GM19463 (cell line): ENCODE measurements at regions not wholly inside any gene's neighbourhood (a gene's known extent, or its start where the extent isn't known, plus 50 kb on each side); places are given as distances from the start of the nearest gene placed in this dataset.
"Not testable (repeated sequence)": the region's sequence is repeated elsewhere in the genome, so short reads cannot be mapped to it uniquely, and the experiment has no call there.

Source experiments
- ATAC-seq: cut with Tn5 transposase; IDR thresholded peaks from one replicate; pipeline ENCODE4 v1.9.1; 2021; ENCODE audit warnings: mild to moderate bottlenecking, moderate library complexity; ENCODE audit not compliant: unreplicated experiment

DNA sequence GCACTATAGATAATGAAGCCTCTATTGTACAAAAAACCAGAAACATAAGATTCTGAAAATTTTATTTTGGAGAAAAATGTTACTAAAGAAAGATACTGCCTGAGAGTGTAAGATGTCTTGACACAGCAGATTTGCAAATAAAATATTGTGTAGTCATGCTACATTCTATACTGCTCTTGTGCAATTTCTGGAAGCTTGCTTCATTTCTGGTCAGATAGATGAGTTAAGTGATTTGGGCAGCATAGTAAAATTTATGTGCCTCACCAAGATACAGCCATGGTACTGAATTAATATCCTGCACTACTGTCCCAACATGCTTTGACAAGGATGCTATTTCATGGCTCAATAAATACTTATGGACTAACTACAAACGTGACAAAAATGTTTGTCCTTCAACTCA, 55.1 kb upstream of the STARD13 start:
- no peak for ATAC-seq

DNA sequence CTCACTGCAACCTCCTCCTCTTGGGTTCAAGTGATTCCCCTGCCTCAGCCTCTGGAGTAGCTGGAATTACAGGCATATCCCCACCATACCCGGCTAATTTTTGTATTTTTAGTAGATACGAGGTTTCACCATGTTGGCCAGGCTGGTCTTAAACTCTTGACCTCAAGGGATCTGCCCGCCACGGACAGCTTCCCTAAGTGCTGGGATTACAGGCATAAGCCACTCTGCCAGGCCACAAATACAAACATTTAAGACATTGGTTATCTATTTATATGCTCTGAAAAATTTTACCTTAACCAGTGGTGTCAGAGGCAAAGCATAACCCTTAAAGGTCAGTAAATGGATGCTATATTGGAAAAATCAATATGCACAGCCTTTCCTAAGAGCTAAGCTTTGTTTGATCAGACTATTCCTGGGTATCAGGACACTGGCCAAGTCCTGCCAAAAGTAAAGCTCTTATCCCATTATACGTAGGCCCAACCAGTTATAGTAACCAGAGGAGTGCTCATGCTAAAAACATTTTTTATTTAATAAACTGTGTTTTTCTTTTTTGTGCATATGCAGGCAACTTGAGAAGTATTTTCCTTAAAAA, 56.4 kb upstream of the STARD13 start:
- ATAC-seq = no peak

DNA sequence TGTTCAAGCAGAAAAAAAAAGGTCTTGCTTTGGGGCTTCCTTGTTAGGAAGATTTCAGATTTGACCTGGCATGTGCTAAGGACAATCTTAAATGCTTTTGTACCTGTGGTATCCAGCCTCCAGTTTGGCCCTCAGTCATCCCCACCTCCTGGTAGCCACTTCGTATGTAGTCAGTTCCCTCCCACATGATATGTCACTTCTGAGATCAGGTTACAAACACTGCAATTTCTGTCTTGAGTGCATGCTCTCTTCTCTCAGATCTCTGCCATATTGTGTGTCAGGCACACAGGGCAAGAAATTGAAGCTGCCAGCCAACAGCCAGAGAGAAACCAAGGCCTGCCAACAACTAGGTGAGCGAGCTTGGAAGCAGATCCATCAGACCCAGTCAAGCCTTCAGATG, 60.3 kb upstream of the STARD13 start:
- ATAC-seq = no peak

DNA sequence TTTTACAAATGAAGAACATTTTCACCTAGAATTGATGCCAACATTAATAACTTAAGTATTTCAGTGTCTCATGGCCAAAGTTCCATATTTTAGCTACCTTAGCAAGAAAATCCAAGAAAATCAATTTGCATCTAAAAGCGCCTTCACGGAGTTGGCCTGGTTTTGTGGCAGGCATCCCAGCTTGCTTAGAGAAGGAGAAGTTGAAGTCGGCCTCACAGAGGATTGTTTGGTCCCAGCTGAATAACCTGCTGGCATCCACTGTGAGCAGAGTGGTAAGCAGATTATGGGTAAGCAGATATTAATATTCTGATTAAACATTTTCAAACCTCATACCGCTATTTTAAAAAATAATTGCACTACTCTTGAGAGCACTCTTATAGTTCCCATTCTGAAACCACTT, 62.3 kb upstream of the STARD13 start:
- ATAC-seq = no peak

DNA sequence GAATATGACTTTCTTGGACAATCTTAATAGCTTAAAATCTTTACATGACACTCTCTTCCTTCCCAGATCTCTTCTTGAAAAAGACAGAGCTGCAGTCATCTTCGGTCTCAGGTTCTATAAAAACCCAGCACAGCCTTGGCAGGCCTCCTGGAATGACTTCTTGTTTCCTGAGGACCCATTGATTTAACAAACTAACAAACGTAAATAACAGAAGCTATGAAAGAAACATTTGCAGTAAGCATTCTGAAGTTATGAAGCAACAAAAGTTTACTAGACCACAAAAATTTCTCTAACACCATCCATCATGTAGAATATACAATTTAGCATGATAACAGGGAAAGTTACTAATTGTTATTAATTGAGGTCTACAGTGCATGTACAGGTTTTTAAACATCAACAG, 62.8 kb upstream of the STARD13 start:
- no peak for ATAC-seq

DNA sequence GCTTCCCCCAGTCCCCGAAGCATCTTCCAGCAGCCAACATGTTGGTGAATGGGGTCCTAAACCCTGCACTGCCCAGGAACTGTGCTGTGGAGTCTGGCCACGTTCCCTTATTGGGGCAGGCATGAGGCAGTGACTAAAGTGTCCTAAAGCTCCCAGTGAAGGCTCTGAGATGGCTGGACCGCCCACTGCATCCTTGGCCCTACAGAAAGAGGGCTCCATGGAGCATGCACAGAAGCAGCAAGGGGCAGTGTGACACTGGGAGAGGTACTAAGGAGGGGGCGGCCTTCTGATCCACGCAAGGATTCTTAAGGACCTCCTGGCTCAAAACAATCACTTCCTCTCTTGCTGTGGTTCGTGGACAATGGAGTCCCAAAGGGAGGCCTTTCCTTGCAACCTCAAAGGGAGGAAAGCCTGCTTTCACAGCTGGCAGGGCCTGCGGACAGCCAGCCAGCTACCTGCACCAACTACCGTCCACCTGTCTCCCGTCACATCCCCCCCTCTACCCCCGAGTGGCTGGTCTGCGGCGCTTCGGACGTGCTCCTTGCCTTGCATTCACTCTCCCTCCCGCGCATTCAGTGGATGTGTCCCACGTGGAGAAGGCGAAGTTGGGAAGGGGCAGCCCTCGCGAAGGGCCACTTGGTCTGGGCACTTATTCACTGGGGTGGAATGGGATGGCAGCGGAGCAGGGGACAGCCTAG, 63.9 kb upstream of the STARD13 start:
- ATAC-seq = no peak

DNA sequence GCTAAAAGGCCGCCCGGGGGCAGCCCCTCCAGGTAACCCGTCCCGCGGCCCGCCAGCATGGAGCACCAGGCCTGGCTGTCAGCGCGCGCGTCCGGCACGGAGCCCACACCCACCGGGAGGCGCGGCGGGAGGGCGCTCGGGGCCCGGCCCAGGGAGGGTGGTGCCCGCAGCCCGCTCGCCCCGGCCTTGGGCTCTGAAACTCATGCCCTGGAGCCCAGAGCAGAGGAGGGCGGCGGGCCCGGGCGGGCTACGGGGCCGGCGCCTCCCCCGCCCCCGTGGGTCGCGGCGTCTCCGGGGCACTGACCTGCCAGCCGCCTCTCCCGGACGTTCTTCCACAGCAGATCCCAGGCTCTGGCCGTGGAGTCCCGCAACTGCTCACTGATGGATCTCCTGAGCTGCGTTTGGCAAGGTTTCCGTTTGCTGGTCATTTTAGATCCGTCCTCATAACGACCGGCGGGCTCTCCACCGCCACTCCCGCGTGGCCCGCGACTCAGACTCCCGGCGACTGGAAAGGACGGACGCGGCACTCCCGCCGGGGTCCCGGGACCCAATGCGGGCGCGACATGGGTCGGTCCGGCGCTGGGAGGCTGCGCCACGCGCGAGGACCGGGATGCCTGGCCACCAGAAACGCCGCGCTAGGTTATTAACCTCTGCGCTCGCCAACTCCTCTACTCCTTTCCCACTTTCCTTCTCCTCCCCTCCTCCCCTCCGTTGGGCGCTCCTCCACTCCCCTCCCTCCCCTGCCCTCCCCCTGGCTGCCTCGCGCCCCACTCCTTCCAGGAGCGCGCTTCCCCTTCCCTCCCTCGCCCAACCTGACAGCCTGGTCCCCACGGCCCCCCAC, 64.7 kb upstream of the STARD13 start:
- ATAC-seq = no peak

DNA sequence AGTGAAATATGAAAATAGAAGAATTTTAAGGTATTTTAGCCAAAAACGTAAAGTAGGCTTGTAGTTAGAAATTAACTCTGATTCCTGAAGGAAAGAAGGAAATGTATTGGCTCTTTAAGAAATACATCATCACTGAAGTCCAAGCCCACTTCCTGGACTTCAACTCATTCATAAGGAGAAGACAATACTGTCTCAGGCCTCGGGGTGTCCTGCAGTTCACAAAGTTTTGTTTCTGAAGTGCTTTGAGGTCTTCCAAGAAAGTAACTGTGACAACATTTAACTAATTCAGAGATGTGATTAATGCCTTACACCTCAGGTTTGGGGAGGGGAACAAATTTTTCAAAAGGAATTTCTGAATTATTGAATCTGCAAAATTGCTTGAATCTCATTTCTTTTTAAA, 65.8 kb upstream of the STARD13 start:
- ATAC-seq = peak; percentile 30

DNA sequence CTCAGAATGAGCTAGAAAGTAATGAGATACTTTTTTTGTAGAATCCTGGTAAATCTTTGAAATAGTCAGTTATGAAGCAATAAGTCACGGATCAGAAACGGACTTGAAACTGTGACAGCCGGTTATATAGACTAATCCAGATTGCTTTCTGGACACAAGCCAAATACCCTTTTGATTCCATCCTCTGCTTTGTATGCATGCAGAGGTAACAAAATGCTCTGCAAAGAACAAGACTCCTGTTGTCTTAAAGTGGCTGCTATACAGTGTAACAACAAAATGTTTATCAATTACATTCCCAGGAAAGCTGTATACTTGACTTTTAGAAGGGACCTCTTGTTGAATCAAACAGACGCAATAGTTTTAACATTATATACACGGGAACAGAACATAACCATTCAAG, 66.5 kb upstream of the STARD13 start:
- ATAC-seq = no peak

DNA sequence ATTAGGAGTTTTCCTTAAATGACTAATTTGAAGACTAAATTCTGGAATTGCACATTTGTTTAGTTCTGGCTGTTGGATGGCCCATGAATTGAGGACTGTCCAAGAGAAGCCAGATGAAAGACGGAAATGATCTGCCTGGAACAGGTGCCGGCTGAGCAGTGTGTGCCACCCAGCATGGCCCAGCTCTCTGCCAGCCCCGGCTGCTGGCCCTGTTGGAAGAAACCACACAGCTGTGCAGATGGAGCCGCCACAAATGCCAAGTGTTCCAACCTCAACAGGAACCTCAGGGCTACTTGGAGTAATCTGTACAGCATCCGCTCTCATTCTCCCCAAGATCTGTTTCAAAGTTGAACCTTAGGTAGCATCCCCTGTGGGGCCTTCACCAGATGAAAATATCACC, 67.0 kb upstream of the STARD13 start:
- no peak for ATAC-seq

DNA sequence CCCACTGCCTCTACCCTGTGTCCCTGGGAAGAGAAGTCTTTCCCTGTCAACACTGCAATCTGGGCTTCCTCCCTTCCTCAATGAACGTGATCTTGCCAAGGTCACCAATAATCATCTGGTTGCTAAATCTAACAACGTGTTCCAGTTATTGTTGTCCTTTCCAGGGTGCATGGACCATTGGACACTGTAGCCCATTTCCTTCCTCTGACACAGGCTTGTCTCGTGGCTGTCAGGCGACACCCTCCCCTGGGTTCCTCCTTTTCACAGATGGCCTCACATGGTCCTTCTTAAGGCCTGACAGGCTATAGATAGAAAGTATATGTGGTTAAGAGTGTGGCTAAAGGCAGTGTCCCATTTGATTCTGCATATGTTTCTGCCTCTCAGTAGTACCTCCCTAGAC, 67.7 kb upstream of the STARD13 start:
- ATAC-seq = peak; percentile 71

DNA sequence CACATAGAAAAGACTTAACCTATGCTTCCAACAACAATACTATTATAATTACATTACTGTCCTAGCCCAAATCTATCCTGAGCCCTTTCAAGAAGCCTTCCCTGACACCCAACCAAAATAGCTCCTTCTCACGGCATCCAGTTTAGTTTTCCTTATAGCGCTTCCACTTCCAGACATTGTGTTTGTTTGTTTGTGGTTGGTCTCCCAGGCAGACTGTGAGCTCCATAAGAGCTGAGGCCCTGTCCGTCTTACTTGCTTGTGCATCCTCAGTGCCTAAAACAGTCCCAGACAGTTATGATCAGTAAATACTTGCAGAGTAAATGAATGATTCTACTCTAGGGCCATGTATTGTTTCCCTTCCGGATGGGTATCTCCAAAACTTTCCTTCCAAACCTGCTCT, 68.1 kb upstream of the STARD13 start:
- ATAC-seq = no peak

DNA sequence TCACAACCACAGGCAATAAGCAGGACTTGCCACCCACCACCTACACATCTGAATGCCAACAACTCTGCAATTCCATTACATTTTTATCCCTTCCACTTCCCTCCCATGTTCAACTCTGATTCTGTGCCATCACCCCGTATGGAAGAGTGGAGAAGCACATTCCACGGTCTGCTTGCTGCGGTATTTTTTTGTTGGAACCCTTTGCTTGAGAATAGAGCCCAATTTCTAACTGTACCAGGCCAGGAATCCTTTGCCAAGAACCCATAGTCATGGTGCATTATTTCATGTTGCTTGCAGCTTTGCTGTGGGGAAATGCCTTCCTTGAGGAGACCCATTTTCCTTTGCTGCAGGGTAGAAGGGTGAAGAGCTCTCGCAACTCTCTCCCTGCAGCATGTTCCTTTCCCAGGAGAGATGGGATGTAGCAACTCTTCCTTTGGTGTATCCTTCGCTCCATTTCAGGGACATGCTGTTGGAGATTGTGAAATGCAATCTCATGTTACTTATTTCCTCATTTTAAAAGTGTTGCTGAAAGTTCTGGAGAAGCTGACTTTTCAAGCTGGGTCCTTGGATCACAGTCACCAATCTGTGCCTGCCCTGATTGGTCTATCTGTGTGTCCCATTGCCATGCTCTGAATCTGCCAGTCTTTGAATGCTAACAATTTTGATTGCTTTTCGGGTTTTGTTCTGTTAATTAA, 69.8 kb upstream of the STARD13 start:
- no peak for ATAC-seq

DNA sequence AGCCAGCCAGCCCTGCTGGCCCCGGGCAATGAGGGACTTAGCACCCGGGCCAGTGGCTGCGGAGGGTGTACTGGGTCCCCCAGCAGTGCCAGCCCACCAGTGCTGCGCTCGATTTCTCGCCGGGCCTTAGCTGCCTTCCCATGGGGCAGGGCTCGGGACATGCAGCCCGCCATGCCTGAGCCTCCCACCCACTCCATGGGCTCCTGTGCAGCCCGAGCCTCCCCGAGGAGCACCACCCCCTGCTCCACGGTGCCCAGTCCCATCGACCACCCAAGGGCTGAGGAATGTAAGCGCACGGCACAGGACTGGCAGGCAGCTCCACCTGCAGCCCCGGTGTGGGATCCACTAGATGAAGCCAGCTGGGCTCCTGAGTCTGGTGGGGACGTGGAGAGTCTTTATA, 72.5 kb upstream of the STARD13 start:
- not testable (repeated sequence) for ATAC-seq

DNA sequence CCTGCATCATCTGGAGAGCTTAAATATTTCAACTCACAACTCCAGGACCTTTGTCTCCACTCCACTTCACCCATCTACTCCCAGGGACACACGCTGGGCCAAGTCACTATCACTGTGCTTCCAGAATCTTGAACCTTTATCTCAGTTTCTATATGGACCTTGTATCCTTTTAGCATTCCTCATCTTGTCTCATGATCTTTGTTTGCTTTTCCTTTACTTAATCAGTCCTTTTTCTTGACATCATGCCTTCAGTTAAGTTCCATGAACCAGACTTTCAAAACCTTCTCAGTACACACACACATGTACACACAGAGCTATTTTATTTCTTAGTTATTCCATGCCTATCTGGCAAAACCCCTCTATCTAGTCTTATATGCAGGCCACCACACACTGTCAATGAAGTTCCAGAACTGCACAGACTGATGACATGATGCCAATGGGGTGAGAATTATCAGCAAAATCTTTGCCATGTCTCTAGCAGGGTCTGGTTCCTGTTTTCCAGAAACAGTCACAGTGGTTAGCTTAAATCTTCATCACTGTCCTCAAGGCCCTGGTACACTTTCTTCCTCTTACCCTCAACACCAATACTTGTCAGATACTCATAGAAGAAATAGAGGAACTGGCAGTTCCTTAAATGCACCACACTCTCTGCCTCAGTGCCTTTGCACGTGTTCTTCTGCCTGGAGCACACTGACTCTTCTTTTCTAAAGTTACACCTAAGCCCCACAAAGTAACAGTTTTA, 77.6 kb upstream of the STARD13 start:
- no peak for ATAC-seq

DNA sequence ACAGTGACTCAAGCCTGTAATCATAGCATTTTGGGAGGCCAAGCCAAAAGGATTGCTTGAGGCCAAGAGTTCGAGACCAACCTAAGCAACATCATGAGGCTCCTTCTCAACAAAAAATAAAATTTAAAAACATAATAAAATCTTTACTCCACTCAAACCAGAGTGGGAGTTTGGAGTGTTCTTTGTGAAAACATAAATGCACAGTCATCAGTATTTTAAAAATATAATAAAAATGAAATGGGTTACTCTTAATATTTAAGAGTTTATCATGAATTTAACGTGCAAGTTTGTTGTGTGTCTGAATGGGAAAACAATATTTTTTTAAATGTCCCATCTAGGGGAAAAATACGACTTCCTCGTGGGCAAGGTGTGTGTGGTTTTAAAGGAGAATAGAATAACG, 78.6 kb upstream of the STARD13 start:
- ATAC-seq = no peak

DNA sequence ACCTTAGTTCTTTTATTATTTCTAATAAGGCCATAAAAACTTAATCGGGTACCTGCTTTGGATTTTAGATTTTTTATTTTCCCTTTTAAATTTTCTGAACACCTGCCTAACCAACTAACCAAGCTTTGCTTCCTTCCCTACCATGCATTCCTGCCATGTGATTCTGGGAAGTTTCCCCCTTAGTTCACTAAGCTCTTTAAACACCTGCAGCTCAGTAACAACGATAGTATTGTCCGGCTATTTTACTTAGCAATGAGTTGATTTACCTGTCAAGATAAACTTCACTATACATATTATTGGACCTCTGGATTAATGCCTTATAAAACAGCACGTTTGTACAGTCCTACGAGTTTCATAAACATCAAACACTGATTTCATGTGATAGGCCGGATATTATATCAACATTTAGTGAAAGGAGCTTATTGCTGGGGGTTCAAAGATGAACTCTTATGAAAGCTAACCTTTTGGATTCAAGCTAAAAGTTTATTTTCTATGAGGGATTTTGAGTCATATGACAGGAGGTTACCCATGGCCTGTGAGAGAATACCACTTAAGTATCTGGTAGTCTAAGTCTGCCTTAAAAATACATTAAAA, 81.0 kb upstream of the STARD13 start:
- no peak for ATAC-seq

DNA sequence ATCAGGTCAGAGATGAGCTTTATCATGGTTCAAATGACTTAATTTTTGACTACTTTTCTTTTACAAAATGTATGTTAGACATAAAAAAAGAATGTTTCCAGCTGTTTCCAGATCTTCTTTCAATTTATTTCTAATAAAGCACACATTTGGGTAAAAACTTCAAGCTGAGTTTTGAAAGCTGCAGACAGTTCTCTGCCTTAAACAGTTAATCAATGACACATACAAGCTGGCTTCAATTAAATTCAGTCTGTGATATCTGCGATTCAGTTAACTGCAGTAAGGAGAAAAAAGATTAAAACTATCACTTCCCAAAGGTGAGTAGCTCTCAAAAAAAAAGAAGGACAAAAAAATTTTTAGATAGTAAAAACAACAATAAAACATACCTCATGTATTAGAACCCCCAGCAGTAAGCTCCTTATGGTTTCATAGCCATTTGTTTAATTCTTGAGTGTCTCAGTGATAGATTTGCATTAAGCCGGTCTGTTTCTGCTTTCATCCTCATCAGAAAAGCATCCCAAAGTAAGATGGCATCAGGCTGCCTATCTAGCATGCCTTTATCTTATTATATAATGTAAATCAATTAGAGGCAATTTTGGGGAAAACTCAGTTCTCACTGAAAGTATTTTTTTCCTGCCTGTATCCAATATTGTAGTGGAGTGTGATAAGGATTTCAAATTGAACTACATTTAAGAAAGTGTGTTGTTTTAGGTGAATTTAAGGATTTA, 81.8 kb upstream of the STARD13 start:
- ATAC-seq = no peak

DNA sequence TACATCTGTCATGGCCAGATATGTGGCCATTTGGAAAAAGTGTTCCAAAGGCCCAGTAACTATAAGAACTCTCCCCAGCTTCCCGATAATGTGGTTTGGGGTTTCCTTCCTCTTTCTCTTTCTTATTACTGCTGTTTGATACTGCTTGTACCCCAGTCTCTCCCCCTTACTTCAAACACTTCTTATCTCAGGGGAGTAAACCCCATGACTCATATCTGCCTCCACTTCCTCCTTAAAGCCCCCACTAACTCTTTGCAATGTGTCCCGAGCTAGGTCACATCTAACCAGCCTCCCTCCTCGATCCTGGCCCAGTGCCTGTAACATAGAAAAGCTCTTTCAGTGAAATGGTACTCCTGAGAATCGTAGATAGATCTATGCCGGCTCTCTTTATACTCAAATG, 82.4 kb upstream of the STARD13 start:
- peak; percentile 79 for ATAC-seq

DNA sequence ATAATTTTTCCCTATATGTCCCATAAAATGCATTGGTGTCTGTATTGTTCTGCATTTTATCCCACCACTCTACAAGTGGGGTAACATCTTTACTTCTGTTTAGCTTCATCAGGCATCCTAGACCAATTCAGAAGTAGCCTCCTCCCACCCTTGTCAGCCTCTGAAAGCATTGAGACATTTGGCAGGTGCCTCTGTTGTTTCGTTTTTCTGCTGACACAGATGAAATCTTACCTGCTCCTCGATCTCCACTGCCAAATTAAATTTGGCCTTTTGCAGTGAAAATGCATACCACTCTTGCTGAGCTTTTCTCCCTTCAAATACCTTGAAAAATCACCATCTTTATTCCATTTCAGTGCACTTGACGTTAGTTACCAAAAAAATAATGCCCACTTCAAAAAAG, 83.5 kb upstream of the STARD13 start:
- no peak for ATAC-seq
